Hepatocyte (in vitro differentiated cells): ENCODE measurements at regions not wholly inside any gene's neighbourhood (a gene's known extent, or its start where the extent isn't known, plus 50 kb on each side); places are given as distances from the start of the nearest gene placed in this dataset.

Experiments
- DNase-seq: peaks from one replicate; pipeline ENCODE4 v3.0.0-alpha.2; 2016; ENCODE audit warnings: low spot score
- H2AFZ ChIP-seq: fragments of 200-600 bp; sonication (generic); 2 replicates; pipeline ENCODE4 v1.6.0; 2016; ENCODE audit warnings: antibody characterized with exemption, mild to moderate bottlenecking
- H3K27ac ChIP-seq: fragments of 200-600 bp; sonication (generic); 2 replicates; pipeline ENCODE4 v1.5.1; 2016; ENCODE audit warnings: mild to moderate bottlenecking
- H3K27me3 ChIP-seq: fragments of 200-600 bp; sonication (generic); 2 replicates; pipeline ENCODE4 v1.6.1; 2016
- H3K36me3 ChIP-seq: fragments of 200-600 bp; sonication (generic); replicated peaks from 2 replicates; pipeline ENCODE4 v1.5.1; 2016; ENCODE audit warnings: low read depth; ENCODE audit not compliant: insufficient read depth
- H3K4me1 ChIP-seq: fragments of 200-600 bp; sonication (generic); 2 replicates; pipeline ENCODE4 v1.5.1; 2016; ENCODE audit warnings: mild to moderate bottlenecking, moderate library complexity; ENCODE audit not compliant: insufficient read depth
- H3K4me2 ChIP-seq: fragments of 200-600 bp; sonication (generic); 2 replicates; pipeline ENCODE4 v1.6.0; 2016
- H3K4me3 ChIP-seq: fragments of 200-600 bp; sonication (generic); 2 replicates; pipeline ENCODE4 v1.5.1; 2016; ENCODE audit warnings: mild to moderate bottlenecking
- H3K79me2 ChIP-seq: fragments of 200-600 bp; sonication (generic); 2 replicates; pipeline ENCODE4 v1.6.0; 2017; ENCODE audit warnings: mild to moderate bottlenecking
- H3K9me2 ChIP-seq: fragments of 200-600 bp; sonication (generic); replicated peaks from 2 replicates; pipeline ENCODE4 v1.6.0; 2017; ENCODE audit warnings: mild to moderate bottlenecking; ENCODE audit not compliant: insufficient read depth
- H3K9me3 ChIP-seq: fragments of 200-600 bp; sonication (generic); 2 replicates; pipeline ENCODE4 v1.5.1; 2016; ENCODE audit warnings: low read depth, mild to moderate bottlenecking
- H4K20me1 ChIP-seq: fragments of 200-600 bp; sonication (generic); 2 replicates; pipeline ENCODE4 v1.6.0; 2016; ENCODE audit warnings: mild to moderate bottlenecking; ENCODE audit not compliant: insufficient read depth, poor library complexity, severe bottlenecking
- EZH2 ChIP-seq: fragments of 200-600 bp; sonication (generic); IDR thresholded peaks from 2 replicates; pipeline ENCODE4 v1.6.1; 2016; ENCODE audit warnings: antibody characterized with exemption, mild to moderate bottlenecking, borderline replicate concordance
- EZH2phosphoT487 ChIP-seq: fragments of 200-600 bp; sonication (generic); IDR thresholded peaks from one replicate; pipeline ENCODE4 v1.6.1; 2018; ENCODE audit warnings: antibody characterized with exemption, mild to moderate bottlenecking, low read depth, moderate library complexity; ENCODE audit not compliant: unreplicated experiment, severe bottlenecking
- WGBS: methylation state at CpG from one replicate; pipeline ENCODE4 v1.1.6; 2016; ENCODE audit warnings: low lambda C conversion rate; ENCODE audit errors: missing lambda C conversion rate; 5-methylcytosine and 5-hydroxymethylcytosine counted together
- TF ChIP-seq, protein P1 (sequence below): fragments of 200-600 bp; sonication (generic); IDR thresholded peaks from 2 replicates; pipeline ENCODE4 v1.5.1; 2016; ENCODE audit warnings: antibody characterized with exemption, mild to moderate bottlenecking; ENCODE audit not compliant: poor library complexity

DNA sequence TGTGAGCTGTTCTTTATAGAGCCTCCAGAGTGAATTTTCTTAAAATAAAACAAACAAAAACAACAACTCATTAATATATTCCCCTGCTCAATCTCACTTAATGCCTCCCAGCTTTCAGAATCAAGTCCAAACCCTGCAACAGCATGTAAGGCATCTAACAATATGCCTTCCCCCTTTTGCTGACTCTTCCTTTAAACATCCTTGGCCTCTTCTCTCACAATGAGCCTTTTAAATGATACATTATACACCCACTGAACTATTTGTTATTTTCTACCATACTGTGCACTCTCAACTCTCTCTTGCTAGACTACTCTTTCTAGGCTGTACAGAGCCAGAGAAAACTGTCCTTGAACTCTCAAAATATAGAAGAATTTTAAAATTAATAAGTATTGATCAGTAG is 115.2 kb upstream of the SNX7 start:
- Histone ChIP-seq H3K4me1 (no peaks in the 10 kb centered on the region), H3K9me3 (no peaks in the 10 kb centered on the region), H3K79me2 (no peaks in the 10 kb centered on the region), H4K20me1 (no peaks in the 10 kb centered on the region), H3K9me2 (no peaks in the 10 kb centered on the region), H2AFZ (no peak overlapping the region), H3K27me3 (no peaks in the 10 kb centered on the region), H3K27ac (no peak overlapping the region), H3K36me3 (no peaks in the 10 kb centered on the region), H3K4me3 (no peak overlapping the region), H3K4me2 (no peak overlapping the region)
- TF ChIP-seq, protein P1, sequence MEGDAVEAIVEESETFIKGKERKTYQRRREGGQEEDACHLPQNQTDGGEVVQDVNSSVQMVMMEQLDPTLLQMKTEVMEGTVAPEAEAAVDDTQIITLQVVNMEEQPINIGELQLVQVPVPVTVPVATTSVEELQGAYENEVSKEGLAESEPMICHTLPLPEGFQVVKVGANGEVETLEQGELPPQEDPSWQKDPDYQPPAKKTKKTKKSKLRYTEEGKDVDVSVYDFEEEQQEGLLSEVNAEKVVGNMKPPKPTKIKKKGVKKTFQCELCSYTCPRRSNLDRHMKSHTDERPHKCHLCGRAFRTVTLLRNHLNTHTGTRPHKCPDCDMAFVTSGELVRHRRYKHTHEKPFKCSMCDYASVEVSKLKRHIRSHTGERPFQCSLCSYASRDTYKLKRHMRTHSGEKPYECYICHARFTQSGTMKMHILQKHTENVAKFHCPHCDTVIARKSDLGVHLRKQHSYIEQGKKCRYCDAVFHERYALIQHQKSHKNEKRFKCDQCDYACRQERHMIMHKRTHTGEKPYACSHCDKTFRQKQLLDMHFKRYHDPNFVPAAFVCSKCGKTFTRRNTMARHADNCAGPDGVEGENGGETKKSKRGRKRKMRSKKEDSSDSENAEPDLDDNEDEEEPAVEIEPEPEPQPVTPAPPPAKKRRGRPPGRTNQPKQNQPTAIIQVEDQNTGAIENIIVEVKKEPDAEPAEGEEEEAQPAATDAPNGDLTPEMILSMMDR = no peak
- TF ChIP-seq EZH2phosphoT487 = no peak
- no peak for TF ChIP-seq EZH2
- no peak for DNase-seq

DNA sequence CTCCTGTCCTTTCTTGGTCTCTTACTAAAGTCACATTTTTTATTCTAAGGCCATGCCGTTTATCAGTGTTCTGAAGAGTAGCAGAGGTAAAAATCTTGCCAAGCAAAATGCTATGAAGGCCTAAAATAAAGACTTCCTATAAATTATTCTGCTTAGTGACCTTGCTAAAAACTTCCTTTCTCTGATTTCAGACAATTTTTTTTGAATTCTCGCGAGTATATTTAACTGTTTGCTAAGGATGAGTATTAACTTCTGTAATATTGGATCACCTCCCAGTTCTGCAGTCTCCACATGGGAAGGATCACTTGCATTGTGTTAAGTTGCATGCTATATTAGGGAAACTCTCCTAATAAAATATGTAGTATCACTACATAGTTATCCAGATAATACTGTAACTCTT is 123.4 kb upstream of the SNX7 start:
- no peaks in the 10 kb centered on the region for H3K4me1 ChIP-seq
- no peak overlapping the region for H3K4me2 ChIP-seq
- no peak overlapping the region for H3K27ac ChIP-seq
- H3K79me2 ChIP-seq = no peaks in the 10 kb centered on the region
- WGBS = 86% methylated on average over 3 of the region's 3 CpGs
- no peak overlapping the region for H3K4me3 ChIP-seq
- H3K36me3 ChIP-seq = no peaks in the 10 kb centered on the region
- TF ChIP-seq EZH2 (no peak), EZH2phosphoT487 (no peak)
- TF ChIP-seq, protein P1 = no peak
- H3K9me3 ChIP-seq = no peaks in the 10 kb centered on the region
- no peak overlapping the region for H2AFZ ChIP-seq
- H4K20me1 ChIP-seq = no peaks in the 10 kb centered on the region
- no peaks in the 10 kb centered on the region for H3K9me2 ChIP-seq
- no peaks in the 10 kb centered on the region for H3K27me3 ChIP-seq
- DNase-seq = no peak

DNA sequence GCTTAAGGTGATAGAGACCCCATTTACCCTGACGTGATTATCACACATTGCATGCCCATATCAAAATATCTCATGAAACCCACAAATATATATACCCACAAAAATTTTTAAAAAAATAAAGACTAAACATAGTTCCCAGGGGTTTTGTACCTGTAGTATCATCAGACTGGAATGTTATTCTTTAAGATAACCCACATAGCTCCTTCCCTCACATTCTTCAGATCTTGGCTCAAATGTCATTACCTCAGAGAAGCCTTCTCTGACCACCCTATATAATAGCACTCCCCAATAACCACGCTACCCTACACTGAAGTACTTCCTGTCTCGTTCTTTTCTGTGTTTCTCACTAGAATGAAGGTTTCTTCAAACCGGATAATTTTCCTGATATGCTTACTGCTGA is 138.3 kb upstream of the SNX7 start:
- Histone ChIP-seq H3K36me3 (no peaks in the 10 kb centered on the region), H3K4me1 (no peaks in the 10 kb centered on the region), H3K27ac (no peak overlapping the region), H4K20me1 (no peaks in the 10 kb centered on the region), H3K9me2 (no peaks in the 10 kb centered on the region), H3K79me2 (no peaks in the 10 kb centered on the region), H2AFZ (no peak overlapping the region), H3K4me2 (no peak overlapping the region), H3K4me3 (no peak overlapping the region), H3K9me3 (no peaks in the 10 kb centered on the region), H3K27me3 (no peaks in the 10 kb centered on the region)
- WGBS = 79% methylated on average over 4 of the region's 4 CpGs
- TF ChIP-seq EZH2phosphoT487 = no peak
- DNase-seq = no peak

DNA sequence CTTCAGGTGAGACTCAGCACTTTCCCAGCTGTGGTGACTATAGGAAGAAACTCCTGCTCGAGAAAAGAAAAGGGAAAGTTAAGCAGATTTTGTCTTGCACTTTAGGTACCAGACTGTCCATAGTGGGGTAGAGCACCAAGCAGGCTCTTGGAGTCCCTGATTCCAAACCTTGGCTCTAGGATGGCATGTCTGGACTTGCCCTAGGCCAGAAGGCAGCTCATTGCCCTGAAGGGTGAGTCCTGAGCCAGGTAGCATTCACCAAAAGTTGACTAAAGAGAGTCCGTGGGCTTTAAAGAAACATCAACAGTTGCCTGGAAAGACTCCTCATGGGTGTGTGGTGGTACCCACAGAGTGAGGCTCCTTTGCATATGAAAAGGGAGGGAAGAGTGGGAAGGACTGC is 145.2 kb upstream of the SNX7 start:
- Histone ChIP-seq H2AFZ (no peak overlapping the region), H3K4me2 (no peak overlapping the region), H3K4me1 (no peaks in the 10 kb centered on the region), H3K9me2 (no peaks in the 10 kb centered on the region), H3K9me3 (no peaks in the 10 kb centered on the region), H4K20me1 (no peaks in the 10 kb centered on the region), H3K27me3 (no peaks in the 10 kb centered on the region), H3K4me3 (no peak overlapping the region), H3K79me2 (no peaks in the 10 kb centered on the region), H3K27ac (no peak overlapping the region), H3K36me3 (no peaks in the 10 kb centered on the region)
- TF ChIP-seq EZH2phosphoT487 (no peak), EZH2 (no peak)
- TF ChIP-seq, protein P1 = no peak
- DNase-seq = no peak
- whole genome bisulfite sequencing = 85% methylated on average over 2 of the region's 2 CpGs
